NB4 (cell line): ENCODE measurements at regions not wholly inside any gene's neighbourhood (a gene's known extent, or its start where the extent isn't known, plus 50 kb on each side); places are given as distances from the start of the nearest gene placed in this dataset.

ENCODE experiments used
- MYC ChIP-seq: IDR thresholded peaks from 2 replicates; pipeline ENCODE4 v1.6.1; 2011; ENCODE audit warnings: low read depth, low read length
- POLR2A ChIP-seq: IDR thresholded peaks from 2 replicates; pipeline ENCODE4 v1.6.1; 2011; ENCODE audit warnings: mild to moderate bottlenecking; ENCODE audit not compliant: insufficient read length; ENCODE audit errors: extremely low read depth
- TF ChIP-seq, protein P1 (sequence below): IDR thresholded peaks from one replicate; pipeline ENCODE4 v1.5.1; 2012; ENCODE audit warnings: low read depth, low read length
- TF ChIP-seq, protein P2 (sequence below): IDR thresholded peaks from 2 replicates; pipeline ENCODE4 v1.6.1; 2011; ENCODE audit warnings: low read depth, low read length

GRCh38 chr16:65964752-65965151 is 401.7 kb upstream of the CDH5 start:
- no peak for TF ChIP-seq POLR2A
- TF ChIP-seq, protein P1, sequence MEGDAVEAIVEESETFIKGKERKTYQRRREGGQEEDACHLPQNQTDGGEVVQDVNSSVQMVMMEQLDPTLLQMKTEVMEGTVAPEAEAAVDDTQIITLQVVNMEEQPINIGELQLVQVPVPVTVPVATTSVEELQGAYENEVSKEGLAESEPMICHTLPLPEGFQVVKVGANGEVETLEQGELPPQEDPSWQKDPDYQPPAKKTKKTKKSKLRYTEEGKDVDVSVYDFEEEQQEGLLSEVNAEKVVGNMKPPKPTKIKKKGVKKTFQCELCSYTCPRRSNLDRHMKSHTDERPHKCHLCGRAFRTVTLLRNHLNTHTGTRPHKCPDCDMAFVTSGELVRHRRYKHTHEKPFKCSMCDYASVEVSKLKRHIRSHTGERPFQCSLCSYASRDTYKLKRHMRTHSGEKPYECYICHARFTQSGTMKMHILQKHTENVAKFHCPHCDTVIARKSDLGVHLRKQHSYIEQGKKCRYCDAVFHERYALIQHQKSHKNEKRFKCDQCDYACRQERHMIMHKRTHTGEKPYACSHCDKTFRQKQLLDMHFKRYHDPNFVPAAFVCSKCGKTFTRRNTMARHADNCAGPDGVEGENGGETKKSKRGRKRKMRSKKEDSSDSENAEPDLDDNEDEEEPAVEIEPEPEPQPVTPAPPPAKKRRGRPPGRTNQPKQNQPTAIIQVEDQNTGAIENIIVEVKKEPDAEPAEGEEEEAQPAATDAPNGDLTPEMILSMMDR, result no peak
- TF ChIP-seq, protein P2, sequence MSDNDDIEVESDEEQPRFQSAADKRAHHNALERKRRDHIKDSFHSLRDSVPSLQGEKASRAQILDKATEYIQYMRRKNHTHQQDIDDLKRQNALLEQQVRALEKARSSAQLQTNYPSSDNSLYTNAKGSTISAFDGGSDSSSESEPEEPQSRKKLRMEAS, result no peak
- no peak for TF ChIP-seq MYC
